Esophagus squamous epithelium (tissue), 4 donors: ENCODE measurements at regions not wholly inside any gene's neighbourhood (a gene's known extent, or its start where the extent isn't known, plus 50 kb on each side); places are given as distances from the start of the nearest gene placed in this dataset.
"Not testable (repeated sequence)": the region's sequence is repeated elsewhere in the genome, so short reads cannot be mapped to it uniquely, and the experiment has no call there.

Source experiments
- CTCF ChIP-seq, 6 experiments: fragments of 450-650 bp in 4 of 6; fragments of 200-600 bp in 2 of 6; sonication (generic) in 2 of 6; IDR thresholded peaks; one replicate each; pipeline ENCODE4 v1.5.1; 2016 to 2019; ENCODE audit warnings: antibody characterized with exemption in 6 of 6, mild to moderate bottlenecking in 4 of 6, moderate library complexity in 4 of 6
- POLR2A ChIP-seq, 4 donors: fragments of 450-650 bp; IDR thresholded peaks; one replicate each; pipeline ENCODE4 v1.6.1; 2017; ENCODE audit warnings: antibody characterized with exemption in 4 of 4, mild to moderate bottlenecking in 4 of 4, moderate library complexity in 3 of 4

- not testable (repeated sequence) for TF ChIP-seq CTCF, POLR2A (IDR thresholded peaks at IDR 0.05)
Measured at GRCh38 chr12:68997526-68997925, 64.6 kb upstream of the CPM start.
